ENCODE measurements at regions not wholly inside any gene's neighbourhood (a gene's known extent, or its start where the extent isn't known, plus 50 kb on each side); places are given as distances from the start of the nearest gene placed in this dataset.

- intact Hi-C loops (cut with micrococcal nuclease) = no loop called here
- peaks cover 0 to 2% (median 0%) of the 10 kb centered on the region in 7 donors for H3K9me3 Mint-ChIP-seq
- Histone ChIP-seq H3K79me2 (ENCODE audit: insufficient read depth, low read length) (no peaks in the 10 kb centered on the region), H4K20me1 (ENCODE audit: insufficient read depth, low read length) (no peaks in the 10 kb centered on the region), H3K27ac (ENCODE audit: low read depth in 1 of 2, low read length in 2 of 2) (no peak overlapping the region), H3K36me3 (replicated peaks in 1 of 2; ENCODE audit: control insufficient read depth in 1 of 2, insufficient read depth in 2 of 2, low read length in 2 of 2) (no peaks in the 10 kb centered on the region), H3K27me3 (ENCODE audit: control insufficient read depth in 2 of 2, insufficient read depth in 2 of 2, low read length in 2 of 2) (no peaks in the 10 kb centered on the region), H3K4me1 (ENCODE audit: control insufficient read depth in 1 of 2, insufficient read depth in 2 of 2, low read length in 2 of 2) (no peaks in the 10 kb centered on the region), H3K4me2 (replicated peaks; ENCODE audit: extremely low read depth, low read length, poor library complexity, severe bottlenecking) (no peak overlapping the region), H3K4me3 (replicated peaks in 1 of 3; ENCODE audit: low read depth in 2 of 3, low read length in 3 of 3) (no peak overlapping the region), H3K9ac (ENCODE audit: insufficient read depth, low read length, poor library complexity, severe bottlenecking) (no peak overlapping the region), H2AFZ (ENCODE audit: insufficient read depth, low read depth, low read length, poor library complexity, severe bottlenecking) (no peak overlapping the region), H3K9me3 (replicated peaks in 1 of 2; ENCODE audit: control insufficient read depth in 1 of 2, insufficient read depth in 1 of 2, low read length in 2 of 2) (no peaks in the 10 kb centered on the region)
- TF ChIP-seq CTCF (IDR thresholded peaks at IDR 0.05) = no peak
- no peaks in the 10 kb centered on the region for H3K36me3 Mint-ChIP-seq
- H3K27ac Mint-ChIP-seq = no peak overlapping the region
- peaks cover 0 to 4% (median 0%) of the 10 kb centered on the region in 3 donors for H3K27me3 Mint-ChIP-seq (ENCODE audit: low read depth in 3 of 3)
- 80% methylated on average over 1 of the region's 3 CpGs for WGBS (ENCODE audit: insufficient coverage)
- DNase-seq = no peak
- H3K4me1 Mint-ChIP-seq = no peaks in the 10 kb centered on the region
- H3K4me3 Mint-ChIP-seq = no peak overlapping the region
These were observed 85.0 kb upstream of the OBI1 start for GRCh38 chr13:78743973-78744372.

GRCh38 chr13:78742659-78743058 lies 83.7 kb upstream of the OBI1 start:
- Histone ChIP-seq H3K4me2 (replicated peaks; ENCODE audit: extremely low read depth, low read length, poor library complexity, severe bottlenecking) (no peak overlapping the region), H4K20me1 (ENCODE audit: insufficient read depth, low read length) (no peaks in the 10 kb centered on the region), H3K4me3 (replicated peaks in 1 of 3; ENCODE audit: low read depth in 2 of 3, low read length in 3 of 3) (no peak overlapping the region), H3K27ac (ENCODE audit: low read depth in 1 of 2, low read length in 2 of 2) (no peak overlapping the region), H3K27me3 (ENCODE audit: control insufficient read depth in 2 of 2, insufficient read depth in 2 of 2, low read length in 2 of 2) (no peaks in the 10 kb centered on the region), H3K9me3 (replicated peaks in 1 of 2; ENCODE audit: control insufficient read depth in 1 of 2, insufficient read depth in 1 of 2, low read length in 2 of 2) (no peaks in the 10 kb centered on the region), H3K36me3 (replicated peaks in 1 of 2; ENCODE audit: control insufficient read depth in 1 of 2, insufficient read depth in 2 of 2, low read length in 2 of 2) (no peaks in the 10 kb centered on the region), H3K4me1 (ENCODE audit: control insufficient read depth in 1 of 2, insufficient read depth in 2 of 2, low read length in 2 of 2) (no peaks in the 10 kb centered on the region), H3K9ac (ENCODE audit: insufficient read depth, low read length, poor library complexity, severe bottlenecking) (no peak overlapping the region), H3K79me2 (ENCODE audit: insufficient read depth, low read length) (no peaks in the 10 kb centered on the region), H2AFZ (ENCODE audit: insufficient read depth, low read depth, low read length, poor library complexity, severe bottlenecking) (no peak overlapping the region)
- no peaks in the 10 kb centered on the region for H3K36me3 Mint-ChIP-seq
- H3K4me1 Mint-ChIP-seq = no peaks in the 10 kb centered on the region
- no peak for TF ChIP-seq CTCF (IDR thresholded peaks at IDR 0.05)
- H3K9me3 Mint-ChIP-seq = peaks cover 0 to 2% (median 0%) of the 10 kb centered on the region in 7 donors
- H3K4me3 Mint-ChIP-seq = no peak overlapping the region
- WGBS (ENCODE audit: insufficient coverage) = no CpG with 5 or more reads among the region's 5 CpGs
- H3K27me3 Mint-ChIP-seq (ENCODE audit: low read depth in 3 of 3) = peaks cover 0 to 3% (median 0%) of the 10 kb centered on the region in 3 donors
- intact Hi-C loops (cut with micrococcal nuclease) = no loop called here
- DNase-seq = no peak
- no peak overlapping the region for H3K27ac Mint-ChIP-seq

Measured in CD14-positive monocyte (primary cell).